ENCODE measurements at regions not wholly inside any gene's neighbourhood (a gene's known extent, or its start where the extent isn't known, plus 50 kb on each side); places are given as distances from the start of the nearest gene placed in this dataset.

DNA sequence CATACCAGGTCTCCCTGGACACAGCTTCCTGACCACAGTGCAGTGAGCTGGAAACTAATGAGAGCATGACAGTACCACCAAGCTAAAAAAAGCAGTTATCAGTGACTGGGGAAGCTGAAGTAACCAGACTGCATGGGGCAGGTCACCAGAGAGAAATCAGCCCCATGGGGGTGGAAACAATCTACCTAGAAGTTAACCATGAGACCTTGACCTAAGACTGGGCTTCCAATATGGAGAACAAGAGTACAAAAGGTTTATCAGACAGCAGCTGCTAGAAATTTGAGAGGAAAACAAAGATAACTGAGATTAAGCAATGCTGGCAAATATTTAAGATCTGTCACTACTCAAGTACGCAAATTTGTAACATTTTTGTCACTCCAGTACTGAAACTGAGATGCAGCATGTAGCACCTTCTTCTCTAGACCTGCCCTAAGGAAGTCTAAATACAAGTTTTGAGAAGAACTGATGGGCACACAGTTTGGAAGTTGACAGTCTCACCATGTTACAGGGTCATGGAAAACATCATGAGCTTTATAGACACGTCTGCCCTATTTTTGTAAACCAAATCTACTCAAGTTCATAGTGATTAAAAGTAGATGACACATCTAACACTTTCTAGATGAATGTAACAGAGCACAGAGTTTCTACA is 2641.8 kb upstream of the PCDH20 start:
- peaks cover 5% of the 10 kb centered on the region; the same call in 1 of the 2 replicates for H3K9me3 Mint-ChIP-seq
- H3K27ac Mint-ChIP-seq: no peak overlapping the region
- H3K27me3 Mint-ChIP-seq (ENCODE audit: low read depth): no peaks in the 10 kb centered on the region
- POLR2A ChIA-PET: no interaction called here
- H3K4me1 Mint-ChIP-seq: 0 out of 2 replicates have a peak, but pooled peaks cover 2% of the 10 kb centered on the region
- ATAC-seq: no peak
- no peak for DNase-seq (ENCODE audit: low spot score)
- TF ChIP-seq MAX (CRISPR knock-in tag; IDR thresholded peaks at IDR 0.05): no peak
- TF ChIP-seq, protein P1, sequence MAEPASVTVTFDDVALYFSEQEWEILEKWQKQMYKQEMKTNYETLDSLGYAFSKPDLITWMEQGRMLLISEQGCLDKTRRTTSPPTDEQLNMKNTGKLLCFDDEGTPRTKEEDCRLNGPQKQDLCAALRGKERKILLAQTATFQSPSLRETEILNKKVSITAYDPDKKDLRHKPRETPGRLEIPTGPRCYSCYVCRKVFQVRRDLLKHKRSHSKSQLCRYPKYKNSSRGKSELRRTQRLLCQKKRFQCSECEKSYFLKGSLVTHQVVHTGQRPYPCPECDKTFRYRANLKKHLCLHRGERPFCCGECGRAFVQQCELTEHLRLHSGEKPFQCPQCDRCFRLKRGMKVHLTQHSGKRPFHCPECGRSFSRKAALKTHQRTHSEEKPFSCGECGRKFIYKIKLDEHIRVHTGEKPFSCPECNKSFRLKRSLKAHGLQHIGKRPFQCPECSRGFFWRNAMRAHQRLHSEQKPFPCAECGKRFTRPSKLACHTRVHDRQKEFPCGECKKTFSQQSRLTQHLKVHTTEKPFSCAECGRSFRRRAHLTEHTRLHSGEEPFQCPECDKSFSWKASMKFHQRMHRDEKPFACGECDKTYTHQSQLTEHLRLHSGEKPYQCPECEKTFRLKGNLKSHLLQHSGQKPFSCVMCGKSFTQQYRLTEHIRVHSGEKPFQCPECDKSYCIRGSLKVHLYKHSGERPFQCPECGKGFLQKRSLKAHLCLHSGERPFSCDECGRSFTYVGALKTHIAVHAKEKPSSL (CRISPR knock-in tag; conservative IDR thresholded peaks at IDR 0.05): no peak
- TF ChIP-seq, protein P2, sequence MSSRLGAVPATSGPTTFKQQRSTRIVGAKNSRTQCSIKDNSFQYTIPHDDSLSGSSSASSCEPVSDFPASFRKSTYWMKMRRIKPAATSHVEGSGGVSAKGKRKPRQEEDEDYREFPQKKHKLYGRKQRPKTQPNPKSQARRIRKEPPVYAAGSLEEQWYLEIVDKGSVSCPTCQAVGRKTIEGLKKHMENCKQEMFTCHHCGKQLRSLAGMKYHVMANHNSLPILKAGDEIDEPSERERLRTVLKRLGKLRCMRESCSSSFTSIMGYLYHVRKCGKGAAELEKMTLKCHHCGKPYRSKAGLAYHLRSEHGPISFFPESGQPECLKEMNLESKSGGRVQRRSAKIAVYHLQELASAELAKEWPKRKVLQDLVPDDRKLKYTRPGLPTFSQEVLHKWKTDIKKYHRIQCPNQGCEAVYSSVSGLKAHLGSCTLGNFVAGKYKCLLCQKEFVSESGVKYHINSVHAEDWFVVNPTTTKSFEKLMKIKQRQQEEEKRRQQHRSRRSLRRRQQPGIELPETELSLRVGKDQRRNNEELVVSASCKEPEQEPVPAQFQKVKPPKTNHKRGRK (CRISPR knock-in tag; IDR thresholded peaks at IDR 0.05; ENCODE audit: borderline replicate concordance): no peak
- TF ChIP-seq NFE2L1 (CRISPR knock-in tag; IDR thresholded peaks at IDR 0.05): no peak
- no peak for TF ChIP-seq SMAD4 (CRISPR knock-in tag; IDR thresholded peaks at IDR 0.05)
- TF ChIP-seq HMGA2 (CRISPR knock-in tag; IDR thresholded peaks at IDR 0.05): no peak
- H3K36me3 Mint-ChIP-seq: no peaks in the 10 kb centered on the region
- H3K4me3 Mint-ChIP-seq: no peak overlapping the region
- CTCF ChIA-PET: no interaction called here

DNA sequence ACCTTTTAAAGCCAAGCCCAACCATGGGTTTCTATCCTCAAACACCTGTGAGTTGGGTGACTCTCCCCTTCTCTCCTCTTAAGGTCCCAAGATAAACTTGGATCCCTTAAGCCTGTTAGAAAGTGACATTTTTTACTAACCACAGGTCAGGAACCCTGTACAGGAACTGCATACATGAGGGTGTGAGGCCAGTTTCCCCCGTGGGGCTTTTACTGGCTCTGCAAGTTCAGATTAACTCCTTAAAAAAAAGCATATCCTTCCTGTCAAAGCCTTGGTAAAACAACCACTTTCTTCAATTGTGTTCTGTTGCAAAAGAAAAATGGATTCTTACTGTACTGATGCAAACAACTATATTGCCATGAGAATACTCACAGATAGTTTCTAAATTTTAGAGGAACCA is 2638.7 kb upstream of the PCDH20 start:
- CTCF ChIA-PET: no interaction called here
- H3K9me3 Mint-ChIP-seq: peaks cover 14% of the 10 kb centered on the region
- H3K4me3 Mint-ChIP-seq: no peak overlapping the region
- ATAC-seq: no peak
- no peaks in the 10 kb centered on the region for H3K27me3 Mint-ChIP-seq (ENCODE audit: low read depth)
- H3K27ac Mint-ChIP-seq: no peak overlapping the region
- 0 out of 2 replicates have a peak, but pooled peaks cover 2% of the 10 kb centered on the region for H3K4me1 Mint-ChIP-seq
- POLR2A ChIA-PET: no interaction called here
- DNase-seq (ENCODE audit: low spot score): no peak
- H3K36me3 Mint-ChIP-seq: no peaks in the 10 kb centered on the region
- TF ChIP-seq, protein P3, sequence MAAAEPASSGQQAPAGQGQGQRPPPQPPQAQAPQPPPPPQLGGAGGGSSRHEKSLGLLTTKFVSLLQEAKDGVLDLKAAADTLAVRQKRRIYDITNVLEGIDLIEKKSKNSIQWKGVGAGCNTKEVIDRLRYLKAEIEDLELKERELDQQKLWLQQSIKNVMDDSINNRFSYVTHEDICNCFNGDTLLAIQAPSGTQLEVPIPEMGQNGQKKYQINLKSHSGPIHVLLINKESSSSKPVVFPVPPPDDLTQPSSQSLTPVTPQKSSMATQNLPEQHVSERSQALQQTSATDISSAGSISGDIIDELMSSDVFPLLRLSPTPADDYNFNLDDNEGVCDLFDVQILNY (CRISPR knock-in tag; IDR thresholded peaks at IDR 0.05): no peak
- TF ChIP-seq, protein P4, sequence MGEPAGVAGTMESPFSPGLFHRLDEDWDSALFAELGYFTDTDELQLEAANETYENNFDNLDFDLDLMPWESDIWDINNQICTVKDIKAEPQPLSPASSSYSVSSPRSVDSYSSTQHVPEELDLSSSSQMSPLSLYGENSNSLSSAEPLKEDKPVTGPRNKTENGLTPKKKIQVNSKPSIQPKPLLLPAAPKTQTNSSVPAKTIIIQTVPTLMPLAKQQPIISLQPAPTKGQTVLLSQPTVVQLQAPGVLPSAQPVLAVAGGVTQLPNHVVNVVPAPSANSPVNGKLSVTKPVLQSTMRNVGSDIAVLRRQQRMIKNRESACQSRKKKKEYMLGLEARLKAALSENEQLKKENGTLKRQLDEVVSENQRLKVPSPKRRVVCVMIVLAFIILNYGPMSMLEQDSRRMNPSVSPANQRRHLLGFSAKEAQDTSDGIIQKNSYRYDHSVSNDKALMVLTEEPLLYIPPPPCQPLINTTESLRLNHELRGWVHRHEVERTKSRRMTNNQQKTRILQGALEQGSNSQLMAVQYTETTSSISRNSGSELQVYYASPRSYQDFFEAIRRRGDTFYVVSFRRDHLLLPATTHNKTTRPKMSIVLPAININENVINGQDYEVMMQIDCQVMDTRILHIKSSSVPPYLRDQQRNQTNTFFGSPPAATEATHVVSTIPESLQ (CRISPR knock-in tag; IDR thresholded peaks at IDR 0.05): no peak
- TF ChIP-seq ZNF317 (CRISPR knock-in tag; IDR thresholded peaks at IDR 0.05; ENCODE audit: borderline replicate concordance, low read depth) (no peak), MYBL2 (CRISPR knock-in tag; IDR thresholded peaks at IDR 0.05) (no peak), NR2C2 (CRISPR knock-in tag; IDR thresholded peaks at IDR 0.05) (no peak), ZNF121 (CRISPR knock-in tag; IDR thresholded peaks at IDR 0.05) (no peak), E2F4 (CRISPR knock-in tag; IDR thresholded peaks at IDR 0.05; ENCODE audit: borderline replicate concordance, low read depth) (no peak), ATF1 (CRISPR knock-in tag; IDR thresholded peaks at IDR 0.05) (no peak)
- TF ChIP-seq, protein P2 (CRISPR knock-in tag; IDR thresholded peaks at IDR 0.05; ENCODE audit: borderline replicate concordance): no peak
- TF ChIP-seq, protein P5, sequence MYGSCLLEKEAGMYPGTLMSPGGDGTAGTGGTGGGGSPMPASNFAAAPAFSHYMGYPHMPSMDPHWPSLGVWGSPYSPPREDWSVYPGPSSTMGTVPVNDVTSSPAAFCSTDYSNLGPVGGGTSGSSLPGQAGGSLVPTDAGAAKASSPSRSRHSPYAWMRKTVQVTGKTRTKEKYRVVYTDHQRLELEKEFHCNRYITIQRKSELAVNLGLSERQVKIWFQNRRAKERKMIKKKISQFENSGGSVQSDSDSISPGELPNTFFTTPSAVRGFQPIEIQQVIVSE (CRISPR knock-in tag; IDR thresholded peaks at IDR 0.05; ENCODE audit: borderline replicate concordance): no peak
